ENCODE measurements at regions not wholly inside any gene's neighbourhood (a gene's known extent, or its start where the extent isn't known, plus 50 kb on each side); places are given as distances from the start of the nearest gene placed in this dataset.

- no peak for DNase-seq (ENCODE audit: low read depth in 1 of 2, low spot score in 1 of 2)
These were observed 349.1 kb downstream of the LIG4 start for GRCh38 chr13:107866032-107866940.

- no peak for DNase-seq (ENCODE audit: low read depth in 1 of 2, low spot score in 1 of 2)
These were observed 349.7 kb downstream of the LIG4 start for GRCh38 chr13:107865643-107866031.

GRCh38 chr13:107865318-107865575, 350.1 kb downstream of the LIG4 start:
- DNase-seq (ENCODE audit: low read depth in 1 of 2, low spot score in 1 of 2) = no peak

- DNase-seq (ENCODE audit: low read depth in 1 of 2, low spot score in 1 of 2) = no peak
These were observed 350.6 kb downstream of the LIG4 start for GRCh38 chr13:107864543-107865317.

- DNase-seq (ENCODE audit: low read depth in 1 of 2, low spot score in 1 of 2) = no peak
These were observed 355.1 kb downstream of the LIG4 start for GRCh38 chr13:107860284-107860683.

GRCh38 chr13:107854880-107855279, 360.5 kb downstream of the LIG4 start:
- DNase-seq (ENCODE audit: low read depth in 1 of 2, low spot score in 1 of 2) = no peak

- no peak for DNase-seq (ENCODE audit: low read depth in 1 of 2, low spot score in 1 of 2)
These were observed 363.3 kb downstream of the LIG4 start for GRCh38 chr13:107852072-107852471.

- DNase-seq (ENCODE audit: low read depth in 1 of 2, low spot score in 1 of 2) = no peak
These were observed 363.7 kb downstream of the LIG4 start for GRCh38 chr13:107851670-107852069.

- no peak for DNase-seq (ENCODE audit: low read depth in 1 of 2, low spot score in 1 of 2)
These were observed 367.9 kb downstream of the LIG4 start for GRCh38 chr13:107847406-107847805.

- DNase-seq (ENCODE audit: low read depth in 1 of 2, low spot score in 1 of 2) = no peak
These were observed 368.7 kb downstream of the LIG4 start for GRCh38 chr13:107846642-107847041.

- DNase-seq (ENCODE audit: low read depth in 1 of 2, low spot score in 1 of 2) = no peak
These were observed 369.4 kb downstream of the LIG4 start for GRCh38 chr13:107845911-107846310.

- no peak for DNase-seq (ENCODE audit: low read depth in 1 of 2, low spot score in 1 of 2)
These were observed 371.7 kb downstream of the LIG4 start for GRCh38 chr13:107843681-107844080.

GRCh38 chr13:107843281-107843680, 372.1 kb downstream of the LIG4 start:
- DNase-seq (ENCODE audit: low read depth in 1 of 2, low spot score in 1 of 2) = no peak

GRCh38 chr13:107842562-107843180, 372.7 kb downstream of the LIG4 start:
- no peak for DNase-seq (ENCODE audit: low read depth in 1 of 2, low spot score in 1 of 2)

- no peak for DNase-seq (ENCODE audit: low read depth in 1 of 2, low spot score in 1 of 2)
These were observed 376.7 kb downstream of the LIG4 start for GRCh38 chr13:107838588-107839161.

- DNase-seq (ENCODE audit: low read depth in 1 of 2, low spot score in 1 of 2) = no peak
These were observed 378.7 kb downstream of the LIG4 start for GRCh38 chr13:107836685-107837084.

- DNase-seq (ENCODE audit: low read depth in 1 of 2, low spot score in 1 of 2) = no peak
These were observed 379.9 kb downstream of the LIG4 start for GRCh38 chr13:107835339-107836018.

GRCh38 chr13:107834717-107835116, 380.6 kb downstream of the LIG4 start:
- DNase-seq (ENCODE audit: low read depth in 1 of 2, low spot score in 1 of 2) = no peak

GRCh38 chr13:107834281-107834680, 381.1 kb downstream of the LIG4 start:
- no peak for DNase-seq (ENCODE audit: low read depth in 1 of 2, low spot score in 1 of 2)

GRCh38 chr13:107832500-107833100, 382.7 kb downstream of the LIG4 start:
- DNase-seq (ENCODE audit: low read depth in 1 of 2, low spot score in 1 of 2) = no peak

- no peak for DNase-seq (ENCODE audit: low read depth in 1 of 2, low spot score in 1 of 2)
These were observed 384.5 kb downstream of the LIG4 start for GRCh38 chr13:107830804-107831203.
